IgD-negative memory B cell (primary cell): ENCODE measurements at regions not wholly inside any gene's neighbourhood (a gene's known extent, or its start where the extent isn't known, plus 50 kb on each side); places are given as distances from the start of the nearest gene placed in this dataset.
"Not testable (repeated sequence)": the region's sequence is repeated elsewhere in the genome, so short reads cannot be mapped to it uniquely, and the experiment has no call there.

Experiments used
- H3K27ac Mint-ChIP-seq, 3 donors: one replicate each; pipeline ENCODE4 v1.8.0; 2020 to 2022; ENCODE audit warnings: mild to moderate bottlenecking in 3 of 3, mixed read lengths in 3 of 3, moderate library complexity in 1 of 3
- H3K27me3 Mint-ChIP-seq: one replicate; pipeline ENCODE4 v1.8.0; 2021; ENCODE audit warnings: mixed read lengths
- H3K36me3 Mint-ChIP-seq: one replicate; pipeline ENCODE4 v1.8.0; 2020; ENCODE audit warnings: mild to moderate bottlenecking, mixed read lengths
- H3K4me1 Mint-ChIP-seq, 3 donors: one replicate each; pipeline ENCODE4 v1.8.0; 2020 to 2022; ENCODE audit warnings: mixed read lengths in 3 of 3, mild to moderate bottlenecking in 1 of 3
- H3K4me3 Mint-ChIP-seq, 4 donors: one replicate each; pipeline ENCODE4 v1.8.0; 2020 to 2022; ENCODE audit warnings: mild to moderate bottlenecking in 4 of 4, mixed read lengths in 4 of 4, moderate library complexity in 3 of 4
- H3K9me3 Mint-ChIP-seq, 3 donors: one replicate each; pipeline ENCODE4 v1.8.0; 2020 to 2021; ENCODE audit warnings: mixed read lengths in 3 of 3, mild to moderate bottlenecking in 1 of 3

DNA sequence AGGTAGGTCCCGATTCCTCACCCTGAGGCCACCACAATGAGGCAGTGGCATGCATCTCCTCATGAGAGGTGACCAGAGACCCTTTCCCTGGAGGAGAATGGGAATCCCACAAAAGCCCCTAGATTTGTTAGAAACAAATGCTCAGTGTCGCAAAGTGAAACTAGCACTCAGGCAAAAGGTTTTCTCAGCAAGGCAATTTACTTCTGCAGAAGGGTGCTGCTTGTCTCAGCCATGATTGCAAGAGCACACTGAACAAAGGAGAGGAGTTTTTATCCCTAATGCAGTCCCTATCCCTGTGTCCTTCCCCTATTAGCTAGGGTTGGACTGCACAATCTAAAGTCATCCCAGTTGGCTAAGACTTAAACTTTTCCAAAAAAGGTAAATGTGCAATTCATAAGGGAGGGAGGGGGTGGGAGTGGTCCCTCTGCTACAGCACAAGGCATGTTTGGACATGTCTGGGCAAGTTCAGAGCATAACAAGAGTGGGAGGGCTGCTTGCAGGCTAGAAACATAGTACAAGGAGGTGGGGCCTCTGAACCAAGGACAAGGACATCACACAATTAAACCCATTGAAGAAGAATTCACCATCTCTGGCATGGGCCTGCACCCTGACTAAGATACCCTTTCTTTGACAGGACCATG is 185.3 kb downstream of the CCNG2 start:
- H3K36me3 Mint-ChIP-seq, result peaks cover 5% of the 10 kb centered on the region
- no peaks in the 10 kb centered on the region for H3K4me1 Mint-ChIP-seq
- H3K27ac Mint-ChIP-seq, result no peak overlapping the region
- H3K9me3 Mint-ChIP-seq, result peaks cover 5 to 38% (median 6%) of the 10 kb centered on the region in 3 donors
- peaks cover 11% of the 10 kb centered on the region for H3K27me3 Mint-ChIP-seq
- H3K4me3 Mint-ChIP-seq, result no peak overlapping the region

DNA sequence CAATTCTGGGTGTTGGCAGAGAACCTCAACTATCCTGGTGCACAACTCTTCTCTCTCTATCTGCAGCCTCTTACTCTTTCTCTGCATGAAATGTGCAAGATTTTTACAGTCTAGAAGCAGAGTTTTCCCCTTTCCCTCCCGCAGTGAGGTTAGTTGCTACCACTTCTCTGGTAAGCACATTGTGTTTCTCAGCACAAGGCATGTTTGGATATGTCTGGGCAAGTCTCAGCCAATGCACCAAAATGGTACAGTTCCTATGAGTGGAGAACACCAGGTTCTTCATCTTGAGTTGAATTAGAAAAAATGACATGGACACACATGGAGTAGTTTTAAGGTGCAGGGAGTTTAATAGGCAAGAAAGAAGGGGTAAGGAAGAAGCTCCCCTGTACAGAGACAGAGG is 187.0 kb downstream of the CCNG2 start:
- peaks cover 5% of the 10 kb centered on the region for H3K36me3 Mint-ChIP-seq
- H3K4me1 Mint-ChIP-seq, result no peaks in the 10 kb centered on the region
- H3K27me3 Mint-ChIP-seq, result peaks cover 11% of the 10 kb centered on the region
- H3K4me3 Mint-ChIP-seq, result no peak overlapping the region
- peak overlapping the region in 1 of 3 donors; percentile 44 for H3K27ac Mint-ChIP-seq
- H3K9me3 Mint-ChIP-seq, result peaks cover 5 to 34% (median 6%) of the 10 kb centered on the region in 3 donors

DNA sequence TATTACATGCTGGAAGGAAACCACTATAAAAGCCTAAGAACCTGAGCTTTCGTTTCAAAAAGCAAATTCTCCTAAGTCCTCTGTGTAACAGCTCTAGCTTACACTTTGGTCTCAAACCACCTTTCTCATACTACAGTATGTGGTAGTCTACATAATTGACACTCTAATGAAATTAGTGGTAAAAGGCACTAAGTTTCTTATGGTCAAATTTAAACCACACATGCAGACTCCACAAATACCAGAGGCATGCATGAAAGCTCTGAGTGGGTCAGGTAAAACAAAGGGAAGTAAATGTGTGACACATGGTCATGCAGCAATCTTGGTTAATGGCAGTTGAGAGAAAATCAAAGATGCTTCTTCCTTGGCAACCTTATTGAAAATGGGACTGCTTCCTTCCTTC is 187.8 kb downstream of the CCNG2 start:
- H3K9me3 Mint-ChIP-seq, result peaks cover 5 to 28% (median 6%) of the 10 kb centered on the region in 3 donors
- no peak overlapping the region for H3K4me3 Mint-ChIP-seq
- H3K36me3 Mint-ChIP-seq, result peaks cover 5% of the 10 kb centered on the region
- H3K4me1 Mint-ChIP-seq, result no peaks in the 10 kb centered on the region
- no peak overlapping the region for H3K27ac Mint-ChIP-seq
- peaks cover 11% of the 10 kb centered on the region for H3K27me3 Mint-ChIP-seq

DNA sequence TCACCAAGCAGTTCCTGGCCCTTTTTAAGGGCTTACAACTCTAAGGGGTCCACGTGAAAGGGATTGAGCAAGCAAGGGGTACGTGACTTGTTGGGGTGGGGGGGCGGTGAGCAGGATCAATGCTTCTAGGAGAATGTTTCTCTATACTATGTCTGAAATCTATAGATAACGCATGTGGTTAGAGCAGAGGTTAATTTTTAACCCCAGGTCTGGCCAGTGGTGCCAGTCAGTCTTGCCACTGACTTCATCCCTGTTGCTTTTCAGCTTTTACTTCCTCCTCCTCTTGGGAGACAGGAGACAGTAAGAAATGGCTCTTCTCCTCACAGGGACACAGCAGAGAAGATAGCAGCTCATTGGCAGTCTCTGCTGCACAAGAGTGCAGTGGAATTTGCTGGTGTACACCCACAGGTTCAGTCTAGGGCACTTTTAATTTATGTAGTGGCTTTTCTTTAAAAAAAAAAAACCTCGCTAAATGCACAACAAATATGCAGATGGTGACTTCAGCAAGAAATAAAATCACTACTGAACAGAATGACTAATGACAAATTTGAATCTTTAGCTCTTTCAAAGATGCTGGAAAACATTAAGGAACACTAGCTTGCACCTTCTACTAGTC is 190.5 kb downstream of the CCNG2 start:
- Mint-ChIP-seq H3K4me3 (no peak overlapping the region), H3K27me3 (peaks cover 9% of the 10 kb centered on the region), H3K9me3 (peaks cover 0 to 9% (median 2%) of the 10 kb centered on the region in 3 donors), H3K4me1 (no peaks in the 10 kb centered on the region), H3K27ac (no peak overlapping the region), H3K36me3 (peaks cover 1% of the 10 kb centered on the region)

DNA sequence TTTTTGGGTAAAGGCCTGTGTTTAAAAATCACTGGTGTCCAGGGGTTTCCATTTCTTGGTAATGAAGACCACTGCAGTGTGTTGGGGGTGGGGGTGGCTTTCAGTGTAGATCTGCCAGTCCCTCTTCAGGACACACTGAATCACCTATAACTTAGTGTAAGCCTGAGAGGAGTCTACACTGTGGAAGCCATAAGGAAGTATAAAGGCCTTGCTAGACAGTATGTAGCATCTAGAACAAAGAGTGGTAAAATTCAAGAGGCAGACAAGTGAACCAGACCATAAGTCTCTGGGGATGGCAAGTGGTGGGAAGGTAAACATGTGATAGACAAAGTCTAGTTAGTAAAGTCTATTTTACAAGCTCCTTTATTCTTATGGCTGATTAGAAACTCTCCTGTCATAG is 191.8 kb downstream of the CCNG2 start:
- H3K4me1 Mint-ChIP-seq, result no peaks in the 10 kb centered on the region
- H3K4me3 Mint-ChIP-seq, result no peak overlapping the region
- peaks cover 0 to 6% (median 0%) of the 10 kb centered on the region in 3 donors for H3K9me3 Mint-ChIP-seq
- no peaks in the 10 kb centered on the region for H3K36me3 Mint-ChIP-seq
- peaks cover 9% of the 10 kb centered on the region for H3K27me3 Mint-ChIP-seq
- no peak overlapping the region for H3K27ac Mint-ChIP-seq

DNA sequence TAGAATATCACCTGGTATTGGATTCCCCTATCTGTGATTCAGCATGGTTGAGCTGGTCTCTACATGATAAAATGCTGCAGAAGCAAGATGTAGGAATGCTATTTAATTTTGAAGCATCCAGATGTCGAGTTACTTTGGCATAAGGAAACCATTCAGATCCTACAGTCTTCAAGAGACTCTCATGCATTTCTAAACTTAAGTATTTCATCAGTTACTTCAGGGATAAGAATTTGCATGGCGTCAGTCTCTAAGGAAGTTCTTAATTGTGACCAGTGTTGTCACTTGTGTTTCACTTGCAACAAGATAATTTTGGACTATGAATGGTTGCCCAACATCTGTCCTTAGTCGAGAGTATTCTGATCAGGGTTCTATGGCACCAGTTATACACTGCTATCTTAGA is 192.4 kb downstream of the CCNG2 start:
- peaks cover 0 to 1% (median under 1%) of the 10 kb centered on the region in 3 donors for H3K4me1 Mint-ChIP-seq
- H3K9me3 Mint-ChIP-seq, result peaks cover 0 to 4% (median 0%) of the 10 kb centered on the region in 3 donors
- no peaks in the 10 kb centered on the region for H3K36me3 Mint-ChIP-seq
- H3K27me3 Mint-ChIP-seq, result peaks cover 9% of the 10 kb centered on the region
- H3K4me3 Mint-ChIP-seq, result no peak overlapping the region
- no peak overlapping the region for H3K27ac Mint-ChIP-seq

DNA sequence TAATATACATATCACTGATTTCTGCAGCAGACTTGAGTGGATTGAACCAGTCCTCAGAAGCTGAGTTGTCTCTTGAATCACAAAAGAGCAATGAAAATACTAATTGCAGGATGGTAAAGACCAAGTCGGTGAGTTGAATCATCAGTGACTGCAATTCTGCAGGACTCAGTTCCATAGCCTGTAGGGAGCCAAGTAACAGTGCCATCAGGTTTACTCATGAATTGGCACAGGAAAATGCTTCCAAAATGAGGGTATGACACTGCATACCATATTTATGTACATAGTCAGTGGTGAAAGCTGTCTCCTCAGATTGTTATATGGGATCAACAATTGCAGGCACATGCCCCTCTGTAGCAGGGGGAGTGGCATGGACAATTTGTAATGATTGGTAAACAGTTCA is 192.8 kb downstream of the CCNG2 start:
- no peak overlapping the region for H3K27ac Mint-ChIP-seq
- H3K36me3 Mint-ChIP-seq, result no peaks in the 10 kb centered on the region
- H3K4me1 Mint-ChIP-seq, result peaks cover 0 to 5% (median 3%) of the 10 kb centered on the region in 3 donors
- H3K9me3 Mint-ChIP-seq, result peaks cover 0 to 4% (median 0%) of the 10 kb centered on the region in 3 donors
- peaks cover 9% of the 10 kb centered on the region for H3K27me3 Mint-ChIP-seq
- H3K4me3 Mint-ChIP-seq, result no peak overlapping the region

DNA sequence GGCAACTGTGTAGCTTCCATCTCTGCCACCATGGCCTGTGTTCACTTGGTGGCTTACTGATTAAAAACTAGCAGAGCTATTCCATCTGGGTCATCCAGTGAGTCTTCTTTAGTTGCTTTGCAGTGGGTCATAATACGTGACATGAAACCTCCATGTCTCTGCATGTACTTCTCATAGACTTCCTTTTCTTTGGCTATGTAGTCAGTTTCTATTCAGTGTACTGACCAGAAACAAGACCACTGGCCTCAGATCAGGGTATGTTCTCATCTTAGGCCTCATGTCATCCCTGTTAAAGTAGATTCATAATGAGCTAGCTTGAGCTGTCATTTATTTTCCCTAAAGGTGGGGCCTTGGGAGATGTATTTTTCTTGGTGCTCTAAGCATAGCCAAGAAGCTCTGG is 195.2 kb downstream of the CCNG2 start:
- peaks cover 0 to 7% (median 3%) of the 10 kb centered on the region in 3 donors for H3K4me1 Mint-ChIP-seq
- peaks cover under 1% of the 10 kb centered on the region for H3K27me3 Mint-ChIP-seq
- no peak overlapping the region for H3K4me3 Mint-ChIP-seq
- H3K36me3 Mint-ChIP-seq, result peaks cover 2% of the 10 kb centered on the region
- H3K27ac Mint-ChIP-seq, result no peak overlapping the region
- no peaks in the 10 kb centered on the region for H3K9me3 Mint-ChIP-seq

DNA sequence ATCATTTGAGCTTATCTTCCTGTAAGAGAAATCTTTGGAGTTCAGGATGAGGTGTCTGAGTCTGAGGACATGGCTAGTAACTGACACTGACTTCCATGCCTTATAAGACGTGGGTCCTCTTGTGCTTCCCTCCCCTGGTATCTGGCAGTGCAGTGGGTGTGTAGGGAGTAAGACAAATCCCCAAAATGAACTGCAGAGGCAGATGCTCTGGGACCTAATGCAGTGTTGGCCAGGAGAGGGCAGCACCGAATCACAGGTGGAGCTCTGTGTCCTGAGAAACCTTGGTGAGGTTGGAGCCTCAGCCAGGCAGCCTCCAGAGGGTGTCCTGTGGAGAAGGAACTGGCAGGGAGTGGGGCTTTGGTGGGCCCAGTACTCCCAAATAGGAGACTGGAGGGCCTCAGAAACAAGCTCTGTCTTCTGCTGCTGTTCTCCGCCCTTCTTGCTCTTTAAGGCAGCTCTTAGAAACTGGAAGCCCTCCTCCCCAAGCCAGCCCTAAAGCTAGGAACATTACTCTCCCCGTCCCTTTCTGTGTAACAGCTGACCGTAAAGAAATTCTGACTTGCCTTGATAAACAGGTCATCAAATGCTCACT is 196.8 kb downstream of the CCNG2 start:
- H3K27me3 Mint-ChIP-seq, H3K9me3 Mint-ChIP-seq, H3K4me3 Mint-ChIP-seq: not testable (repeated sequence)

DNA sequence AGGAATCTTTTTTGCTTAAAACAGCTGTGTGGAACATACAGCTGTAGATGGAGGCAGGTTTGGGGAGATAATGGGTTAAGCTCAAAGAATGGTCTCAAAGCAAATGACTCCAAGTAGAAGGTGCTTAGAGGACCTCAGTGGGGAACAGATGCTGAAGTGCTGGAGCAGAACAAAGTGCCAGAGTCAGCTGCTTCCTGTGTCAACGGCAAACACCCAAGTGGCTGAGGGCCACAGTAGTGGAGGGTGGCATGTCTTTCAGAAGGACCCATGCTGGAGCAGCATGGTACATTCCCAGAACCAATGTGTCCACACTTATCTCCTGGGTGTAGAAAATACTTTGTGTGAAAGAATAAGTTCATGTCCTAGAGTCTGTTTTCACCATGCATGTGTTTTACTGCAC is 197.5 kb downstream of the CCNG2 start:
- H3K4me1 Mint-ChIP-seq, result peaks cover 0 to 7% (median 3%) of the 10 kb centered on the region in 3 donors
- H3K4me3 Mint-ChIP-seq, result no peak overlapping the region
- H3K27me3 Mint-ChIP-seq, result no peaks in the 10 kb centered on the region
- no peak overlapping the region for H3K27ac Mint-ChIP-seq
- H3K36me3 Mint-ChIP-seq, result peaks cover 2% of the 10 kb centered on the region
- H3K9me3 Mint-ChIP-seq, result no peaks in the 10 kb centered on the region

More for the DNA sequence above, 196.8 kb downstream of the CCNG2 start:
- H3K4me1 Mint-ChIP-seq, H3K36me3 Mint-ChIP-seq, H3K27ac Mint-ChIP-seq: not testable (repeated sequence)

DNA sequence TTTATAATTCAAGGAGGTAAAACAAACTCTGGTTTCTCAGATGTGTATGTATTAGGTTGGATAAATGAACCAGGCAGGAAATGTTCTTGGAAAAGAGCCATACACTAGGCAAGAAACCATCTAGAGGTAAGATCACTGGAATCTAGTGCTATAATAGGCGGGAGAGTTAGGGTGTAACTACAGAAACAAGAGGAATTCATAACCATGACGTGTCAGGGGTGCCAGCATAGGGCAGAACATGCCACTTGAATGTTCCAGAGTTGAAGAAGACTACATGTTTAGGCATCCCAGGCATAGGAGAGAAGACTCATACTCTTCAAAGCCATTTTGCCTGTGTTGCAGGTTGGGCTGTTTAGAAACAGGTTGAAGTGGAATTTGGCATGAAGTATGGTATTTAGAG is 198.7 kb downstream of the CCNG2 start:
- no peak overlapping the region for H3K4me3 Mint-ChIP-seq
- H3K9me3 Mint-ChIP-seq, result no peaks in the 10 kb centered on the region
- H3K27me3 Mint-ChIP-seq, result peaks cover 1% of the 10 kb centered on the region
- H3K36me3 Mint-ChIP-seq, result peaks cover 2% of the 10 kb centered on the region
- H3K4me1 Mint-ChIP-seq, result peaks cover 0 to 7% (median 3%) of the 10 kb centered on the region in 3 donors
- no peak overlapping the region for H3K27ac Mint-ChIP-seq

DNA sequence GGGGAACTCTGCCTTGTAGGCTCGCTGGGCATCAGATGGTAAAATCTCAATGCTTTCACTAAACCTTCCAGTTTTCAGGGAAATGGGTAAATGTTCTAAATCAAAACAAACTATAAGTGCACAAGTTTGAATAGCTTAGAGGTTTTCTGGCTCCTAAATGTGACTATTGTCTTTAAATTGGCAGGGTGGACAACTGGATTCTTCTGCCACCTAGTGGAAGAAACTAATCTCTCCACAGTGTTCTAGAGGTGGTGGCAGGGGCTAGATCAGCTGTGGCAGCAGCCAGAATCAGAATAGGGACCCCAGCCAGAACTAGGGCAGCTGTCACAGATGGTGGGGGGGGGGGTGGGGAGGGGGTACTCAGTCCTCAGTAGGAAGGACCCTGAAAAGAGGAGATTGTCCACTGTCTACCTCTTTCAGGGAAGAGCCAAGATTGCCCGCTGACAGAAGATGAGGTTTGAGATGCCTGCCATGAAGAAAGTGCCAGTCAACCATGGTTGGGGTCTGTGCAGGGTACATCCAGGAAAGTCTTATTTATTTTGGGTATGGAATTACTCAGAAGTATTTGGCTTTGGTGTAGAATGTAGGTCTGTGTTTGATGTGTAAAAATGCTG is 201.4 kb downstream of the CCNG2 start:
- no peak overlapping the region for H3K27ac Mint-ChIP-seq
- H3K36me3 Mint-ChIP-seq, result peaks cover 2% of the 10 kb centered on the region
- H3K4me1 Mint-ChIP-seq, result peaks cover 0 to 7% (median 3%) of the 10 kb centered on the region in 3 donors
- H3K4me3 Mint-ChIP-seq, result no peak overlapping the region
- peaks cover 3% of the 10 kb centered on the region for H3K27me3 Mint-ChIP-seq
- H3K9me3 Mint-ChIP-seq, result no peaks in the 10 kb centered on the region

DNA sequence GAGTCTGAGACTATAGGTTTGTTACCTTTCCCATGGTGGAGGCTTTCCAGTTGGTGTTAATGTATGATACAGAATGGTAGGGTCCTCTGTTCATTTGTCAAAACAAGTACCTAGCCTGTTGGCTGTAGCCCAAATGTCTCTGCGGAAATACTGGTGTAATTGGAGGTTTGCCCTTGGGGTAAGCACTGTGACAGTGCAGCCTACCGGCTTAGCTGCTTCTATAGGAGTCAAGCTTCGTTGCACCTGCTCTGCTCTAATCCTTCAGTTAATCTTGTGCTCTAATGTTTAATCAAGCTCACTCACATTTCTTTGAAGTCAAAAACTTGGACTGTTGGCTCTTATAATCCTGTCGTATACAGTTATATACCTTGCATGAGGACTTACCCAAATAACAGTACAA is 203.4 kb downstream of the CCNG2 start:
- peaks cover 2% of the 10 kb centered on the region for H3K36me3 Mint-ChIP-seq
- no peaks in the 10 kb centered on the region for H3K9me3 Mint-ChIP-seq
- H3K27ac Mint-ChIP-seq, result no peak overlapping the region
- H3K4me1 Mint-ChIP-seq, result no peaks in the 10 kb centered on the region
- no peak overlapping the region for H3K4me3 Mint-ChIP-seq
- H3K27me3 Mint-ChIP-seq, result peaks cover 3% of the 10 kb centered on the region

DNA sequence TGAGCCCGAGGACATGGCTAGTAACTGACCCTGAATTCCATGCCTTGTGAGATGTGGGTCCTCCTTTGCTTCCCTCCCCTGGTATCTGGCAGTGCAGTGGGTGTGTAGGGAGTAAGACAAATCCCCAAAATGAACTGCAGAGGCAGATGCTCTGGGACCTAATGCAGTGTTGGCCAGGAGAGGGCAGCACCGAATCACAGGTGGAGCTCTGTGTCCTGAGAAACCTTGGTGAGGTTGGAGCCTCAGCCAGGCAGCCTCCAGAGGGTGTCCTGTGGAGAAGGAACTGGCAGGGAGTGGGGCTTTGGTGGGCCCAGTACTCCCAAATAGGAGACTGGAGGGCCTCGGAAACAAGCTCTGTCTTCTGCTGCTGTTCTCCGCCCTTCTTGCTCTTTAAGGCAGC is 209.9 kb downstream of the CCNG2 start:
- H3K36me3 Mint-ChIP-seq, H3K9me3 Mint-ChIP-seq, H3K27ac Mint-ChIP-seq, H3K27me3 Mint-ChIP-seq, H3K4me1 Mint-ChIP-seq, H3K4me3 Mint-ChIP-seq: not testable (repeated sequence)

DNA sequence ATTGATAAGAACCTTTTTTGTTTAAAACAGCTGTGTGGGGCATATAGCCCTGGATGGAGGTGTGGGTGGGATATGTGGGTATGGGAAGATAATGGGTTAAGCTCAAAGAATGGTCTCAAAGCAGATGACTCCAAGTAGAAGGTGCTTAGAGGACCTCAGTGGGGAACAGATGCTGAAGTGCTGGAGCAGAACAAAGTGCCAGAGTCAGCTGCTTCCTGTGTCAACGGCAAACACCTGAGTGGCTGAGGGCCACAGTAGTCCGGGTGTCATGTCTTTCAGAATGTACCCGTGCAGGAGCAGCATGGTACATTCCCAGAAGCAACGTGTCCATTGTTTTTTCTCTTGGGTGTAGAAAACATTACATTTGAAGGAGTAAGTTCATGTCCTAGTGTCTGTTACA is 210.6 kb downstream of the CCNG2 start:
- Mint-ChIP-seq H3K9me3 (peaks cover 0 to 3% (median 2%) of the 10 kb centered on the region in 3 donors), H3K27me3 (no peaks in the 10 kb centered on the region), H3K27ac (no peak overlapping the region), H3K4me3 (no peak overlapping the region), H3K36me3 (no peaks in the 10 kb centered on the region), H3K4me1 (peaks cover 0 to 4% (median 0%) of the 10 kb centered on the region in 3 donors)
